Heart right ventricle (tissue), 16 donors: ENCODE measurements at regions not wholly inside any gene's neighbourhood (a gene's known extent, or its start where the extent isn't known, plus 50 kb on each side); places are given as distances from the start of the nearest gene placed in this dataset.
"Not testable (repeated sequence)": the region's sequence is repeated elsewhere in the genome, so short reads cannot be mapped to it uniquely, and the experiment has no call there.

ENCODE experiments used
- ATAC-seq, 8 donors: fragments of 200-7000 bp; cut with Tn5 transposase; one replicate each; pipeline ENCODE4 v1.9.1; 2020; ENCODE audit warnings: mild to moderate bottlenecking in 8 of 8, moderate library complexity in 8 of 8, moderate number of reproducible peaks in 1 of 8
- DNase-seq, 2 donors: peaks; one replicate each; pipeline ENCODE4 v3.0.0-alpha.2; 2020
- H3K27ac ChIP-seq, 10 donors: fragments of 200-600 bp; sonication (generic) in 2 of 10; one replicate each; pipeline versions ENCODE4 v1.5.0 to v1.8.0; 2020 to 2022; ENCODE audit warnings: mild to moderate bottlenecking in 3 of 10
- H3K27me3 ChIP-seq, 7 donors: fragments of 200-600 bp; one replicate each; pipeline ENCODE4 v1.8.0; 2021 to 2022; ENCODE audit warnings: mild to moderate bottlenecking in 2 of 7
- H3K36me3 ChIP-seq, 9 donors: fragments of 200-600 bp; sonication (generic) in 1 of 9; one replicate each; pipeline versions ENCODE4 v1.5.0 to v1.8.0; 2020 to 2022; ENCODE audit warnings: mild to moderate bottlenecking in 2 of 9
- H3K4me1 ChIP-seq, 9 donors: fragments of 200-600 bp; sonication (generic) in 1 of 9; one replicate each; pipeline versions ENCODE4 v1.5.0 to v1.8.0; 2020 to 2022; ENCODE audit warnings: mild to moderate bottlenecking in 4 of 9
- H3K4me3 ChIP-seq, 10 donors: fragments of 200-600 bp; sonication (generic) in 2 of 10; one replicate each; pipeline versions ENCODE4 v1.5.0 to v1.8.0; 2020 to 2022; ENCODE audit warnings: mild to moderate bottlenecking in 7 of 10, moderate library complexity in 2 of 10
- H3K9me3 ChIP-seq, 11 donors: fragments of 200-600 bp in 10 of 11; sonication (generic) in 2 of 11; one replicate each; pipeline versions ENCODE4 v1.5.0 to v1.8.0; 2013 to 2022; ENCODE audit warnings: mild to moderate bottlenecking in 2 of 11, control low read depth in 1 of 11, moderate library complexity in 1 of 11
- WGBS, 2 donors: extraction: QIAGEN DNeasy Blood & Tissue Kit; methylation state at CpG; one replicate each; pipeline ENCODE4 v1.1.7; 2013; ENCODE audit warnings: inconsistent platforms in 1 of 2; 5-methylcytosine and 5-hydroxymethylcytosine counted together
- intact Hi-C, 10 donors: fragments of 100-400 bp; cut with DNase I; formaldehyde crosslinking; loops; one replicate each; pipeline versions ENCODE4 v1.11.1 to v1.14.2; 2022
- donor health status: Arrhythmogenic right ventricular cardiomyopathy.
- donor health status: ischemic (EF 13 %, LVEDD 7.1; RV severe dilation, severe dysfunction).
- donor health status: healthy with polysubstance abuse.
- donor health status: DM: no; HTN: yes; CAD: no.
- donor health status: DM: no; HTN: no; CAD: no.
- donor health status: ischemic (EF 25% LVEDD 6.9; RV normal size, moderate dysfunction).
- donor health status: ischemic (EF 25% LVEDD 5.7; RV mildly dilated, moderate dysfunction).
- donor health status: healthy.
- donor health status: DM: yes; HTN: yes; CAD: no.
- donor health status: Ischemic cardiomyopathy.
- donor health status: ischemic (EF 35%, LVEDD 5.7; RV mildly dilated, moderate dysfunction).
- donor health status: nonischemic (EF 11% LVEDD 7.7; RV severe dilation, severe dysfunction).
- donor health status: DM: yes; HTN: yes; CAD: no.
- donor health status: PGD.
- donor health status: ischemic (EF 29% LVEDD 5.4; RV normal size, mild dysfunction).
- donor health status: nonischemic (EF 23%, LVEDD 6.1; RV moderate dilation, normal function).

GRCh38 chr1:144026022-144026421 is 54.2 kb upstream of the FAM72C start:
- no CpG with 5 or more reads among the region's 2 CpGs for WGBS, 2 donors
- H3K9me3 ChIP-seq, H3K36me3 ChIP-seq, ATAC-seq, H3K4me3 ChIP-seq, H3K27me3 ChIP-seq, H3K27ac ChIP-seq, H3K4me1 ChIP-seq, DNase-seq, intact Hi-C loops: not testable (repeated sequence)

DNA sequence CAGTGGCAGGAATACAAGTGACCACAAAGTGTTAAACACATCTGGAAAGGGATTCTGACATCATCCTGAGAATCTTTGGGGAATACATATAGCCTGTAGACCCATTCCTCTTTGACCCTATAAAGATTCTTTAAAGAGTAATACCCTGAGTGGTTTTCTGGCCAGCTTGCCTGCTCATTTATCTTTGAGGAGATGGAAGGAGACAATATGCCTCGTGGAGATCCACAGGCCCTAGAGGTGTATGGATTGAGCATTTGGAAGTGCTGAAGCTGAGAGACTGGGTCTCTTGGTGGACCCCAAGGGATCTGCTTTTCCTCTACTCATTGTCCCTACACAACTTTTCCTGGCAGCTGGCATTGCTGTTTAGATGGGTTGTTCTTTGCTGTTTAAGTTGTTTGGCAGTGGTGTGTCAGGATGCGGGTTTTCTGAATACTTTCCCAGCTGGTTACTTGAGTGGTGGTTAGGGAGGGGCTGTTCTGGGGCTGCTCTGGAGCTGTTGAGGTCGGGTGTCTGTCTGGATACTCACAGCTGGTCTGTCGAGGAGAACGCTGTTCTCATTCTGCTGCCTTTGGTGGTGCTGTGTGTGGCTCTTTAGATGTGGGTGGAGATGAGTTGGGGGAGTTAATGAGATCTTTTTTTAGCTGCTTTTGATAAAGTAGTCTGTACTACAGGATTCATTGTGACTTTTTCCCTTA is 50.1 kb upstream of the FAM72C start:
- H3K27ac ChIP-seq, intact Hi-C loops, H3K9me3 ChIP-seq, H3K36me3 ChIP-seq, H3K27me3 ChIP-seq, DNase-seq, H3K4me3 ChIP-seq, H3K4me1 ChIP-seq: not testable (repeated sequence)
- peak in 2 of 8 donors; percentile 21 to 56 for ATAC-seq
- WGBS, 2 donors, result 19 to 31% methylated on average over 1 of the region's 5 CpGs
